Lower leg skin (tissue), 3 donors: ENCODE measurements at regions not wholly inside any gene's neighbourhood (a gene's known extent, or its start where the extent isn't known, plus 50 kb on each side); places are given as distances from the start of the nearest gene placed in this dataset.

Experiments used
- POLR2A ChIP-seq, 2 donors: fragments of 450-650 bp; IDR thresholded peaks; one replicate each; pipeline ENCODE4 v1.6.1; 2016 to 2017; ENCODE audit warnings: antibody characterized with exemption in 2 of 2, mild to moderate bottlenecking in 1 of 2, moderate library complexity in 1 of 2
- TF ChIP-seq, protein P1 (sequence below), 3 donors: fragments of 450-650 bp; IDR thresholded peaks; one replicate each; pipeline ENCODE4 v1.5.1; 2016; ENCODE audit warnings: antibody characterized with exemption in 3 of 3, mild to moderate bottlenecking in 3 of 3, moderate library complexity in 2 of 3

DNA sequence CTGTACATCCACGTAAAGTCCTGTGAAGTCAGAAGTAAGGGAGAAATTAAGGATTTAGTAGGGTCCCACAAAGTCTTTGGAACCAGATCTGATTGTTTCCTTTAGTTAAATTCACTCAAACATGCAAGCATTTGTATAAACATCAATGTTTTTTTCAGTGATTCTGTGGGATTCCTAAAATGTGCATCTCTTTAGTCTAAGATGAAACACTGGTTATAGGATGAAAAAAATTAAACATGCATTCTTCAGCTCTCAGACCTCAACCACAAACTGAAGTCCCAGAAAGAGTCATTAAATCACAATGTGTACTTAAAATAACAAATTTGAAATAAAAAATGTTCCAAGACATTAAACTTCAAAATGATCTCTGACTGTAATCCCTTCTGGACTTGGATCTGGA lies 76.5 kb upstream of the APCDD1 start:
- TF ChIP-seq, protein P1, sequence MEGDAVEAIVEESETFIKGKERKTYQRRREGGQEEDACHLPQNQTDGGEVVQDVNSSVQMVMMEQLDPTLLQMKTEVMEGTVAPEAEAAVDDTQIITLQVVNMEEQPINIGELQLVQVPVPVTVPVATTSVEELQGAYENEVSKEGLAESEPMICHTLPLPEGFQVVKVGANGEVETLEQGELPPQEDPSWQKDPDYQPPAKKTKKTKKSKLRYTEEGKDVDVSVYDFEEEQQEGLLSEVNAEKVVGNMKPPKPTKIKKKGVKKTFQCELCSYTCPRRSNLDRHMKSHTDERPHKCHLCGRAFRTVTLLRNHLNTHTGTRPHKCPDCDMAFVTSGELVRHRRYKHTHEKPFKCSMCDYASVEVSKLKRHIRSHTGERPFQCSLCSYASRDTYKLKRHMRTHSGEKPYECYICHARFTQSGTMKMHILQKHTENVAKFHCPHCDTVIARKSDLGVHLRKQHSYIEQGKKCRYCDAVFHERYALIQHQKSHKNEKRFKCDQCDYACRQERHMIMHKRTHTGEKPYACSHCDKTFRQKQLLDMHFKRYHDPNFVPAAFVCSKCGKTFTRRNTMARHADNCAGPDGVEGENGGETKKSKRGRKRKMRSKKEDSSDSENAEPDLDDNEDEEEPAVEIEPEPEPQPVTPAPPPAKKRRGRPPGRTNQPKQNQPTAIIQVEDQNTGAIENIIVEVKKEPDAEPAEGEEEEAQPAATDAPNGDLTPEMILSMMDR (IDR thresholded peaks at IDR 0.05): no peak
- TF ChIP-seq POLR2A (IDR thresholded peaks at IDR 0.05): no peak
